Prostate gland (tissue), 2 donors: ENCODE measurements at regions not wholly inside any gene's neighbourhood (a gene's known extent, or its start where the extent isn't known, plus 50 kb on each side); places are given as distances from the start of the nearest gene placed in this dataset.

Experiments
- DNase-seq: peaks from one replicate; pipeline ENCODE4 v3.0.0-alpha.2; 2019; ENCODE audit warnings: low spot score
- H3K27ac ChIP-seq, 2 donors: fragments of 200-600 bp; sonication (generic); 2 replicates each; pipeline ENCODE4 v1.5.1; 2017 to 2019
- H3K27me3 ChIP-seq: fragments of 200-600 bp; sonication (generic); replicated peaks from 2 replicates; pipeline ENCODE4 v1.5.1; 2019; ENCODE audit not compliant: insufficient read depth
- H3K36me3 ChIP-seq, 2 donors: fragments of 200-600 bp; sonication (generic); 1 replicate in 1 of 2; 2 replicates in 1 of 2; pipeline versions ENCODE4 v1.5.1 to v1.8.1; 2017 to 2019
- H3K4me1 ChIP-seq: fragments of 200-600 bp; sonication (generic); replicated peaks from 2 replicates; pipeline ENCODE4 v1.5.1; 2019
- H3K4me3 ChIP-seq, 2 donors: fragments of 200-600 bp; sonication (generic); 2 replicates each; pipeline ENCODE4 v1.5.1; 2017 to 2019
- H3K9me3 ChIP-seq: fragments of 200-600 bp; sonication (generic); 2 replicates; pipeline ENCODE4 v1.5.1; 2017
- CTCF ChIP-seq, 4 experiments: fragments of 200-600 bp in 2 of 4; fragments of 450-650 bp in 2 of 4; sonication (generic) in 2 of 4; IDR thresholded peaks; 1 replicate in 3 of 4; 2 replicates in 1 of 4; pipeline ENCODE4 v1.5.1; 2016 to 2019; ENCODE audit warnings: antibody characterized with exemption in 4 of 4, mild to moderate bottlenecking in 2 of 4, moderate library complexity in 2 of 4
- POLR2A ChIP-seq: fragments of 450-650 bp; IDR thresholded peaks from one replicate; pipeline ENCODE4 v1.6.1; 2016; ENCODE audit warnings: antibody characterized with exemption, mild to moderate bottlenecking
- POLR2AphosphoS5 ChIP-seq: sonication (generic); formaldehyde crosslinking; IDR thresholded peaks from one replicate; pipeline ENCODE4 v1.6.1; 2017; ENCODE audit warnings: antibody characterized with exemption
- WGBS: methylation state at CpG from one replicate; pipeline ENCODE4 v1.1.5; 2018; 5-methylcytosine and 5-hydroxymethylcytosine counted together
- intact Hi-C: fragments of 100-400 bp; cut with DNase I; formaldehyde crosslinking; loops from one replicate; pipeline ENCODE4 v1.14.2; 2022

GRCh38 chr5:128668921-128669320 lies 130.9 kb upstream of the FBN2 start:
- no peak for DNase-seq
- TF ChIP-seq CTCF (IDR thresholded peaks at IDR 0.05) (no peak), POLR2AphosphoS5 (no peak)
- Histone ChIP-seq H3K4me1 (no peaks in the 10 kb centered on the region), H3K4me3 (no peak overlapping the region), H3K27me3 (no peaks in the 10 kb centered on the region), H3K27ac (no peak overlapping the region), H3K9me3 (no peaks in the 10 kb centered on the region), H3K36me3 (no peaks in the 10 kb centered on the region)
- intact Hi-C loops: no loop called here
- 95% methylated on average over 6 of the region's 6 CpGs for WGBS

GRCh38 chr5:128669803-128670202 lies 131.8 kb upstream of the FBN2 start:
- TF ChIP-seq CTCF (IDR thresholded peaks at IDR 0.05) (no peak), POLR2A (no peak), POLR2AphosphoS5 (no peak)
- Histone ChIP-seq H3K36me3 (no peaks in the 10 kb centered on the region), H3K27ac (no peak overlapping the region), H3K9me3 (no peaks in the 10 kb centered on the region), H3K27me3 (no peaks in the 10 kb centered on the region), H3K4me3 (no peak overlapping the region), H3K4me1 (no peaks in the 10 kb centered on the region)
- 80% methylated on average over 2 of the region's 2 CpGs for WGBS
- DNase-seq: no peak
- intact Hi-C loops: no loop called here

GRCh38 chr5:128671943-128672342 lies 133.9 kb upstream of the FBN2 start:
- Histone ChIP-seq H3K9me3 (no peaks in the 10 kb centered on the region), H3K4me1 (no peaks in the 10 kb centered on the region), H3K27me3 (no peaks in the 10 kb centered on the region), H3K4me3 (no peak overlapping the region), H3K36me3 (no peaks in the 10 kb centered on the region), H3K27ac (no peak overlapping the region)
- 28% methylated on average over 2 of the region's 2 CpGs for WGBS
- TF ChIP-seq CTCF (IDR thresholded peaks at IDR 0.05): no peak
- no peak for TF ChIP-seq POLR2A
- no peak for TF ChIP-seq POLR2AphosphoS5
- DNase-seq: no peak
- intact Hi-C loops: no loop called here

- TF ChIP-seq CTCF (IDR thresholded peaks at IDR 0.05) (no peak), POLR2AphosphoS5 (no peak), POLR2A (no peak)
- Histone ChIP-seq H3K4me3 (no peak overlapping the region), H3K27ac (no peak overlapping the region), H3K9me3 (no peaks in the 10 kb centered on the region), H3K36me3 (no peaks in the 10 kb centered on the region), H3K4me1 (no peaks in the 10 kb centered on the region), H3K27me3 (no peaks in the 10 kb centered on the region)
- intact Hi-C loops: no loop called here
- WGBS: 42% methylated on average over 3 of the region's 3 CpGs
- DNase-seq: no peak
Observed at GRCh38 chr5:128673000-128673399, 135.0 kb upstream of the FBN2 start.

GRCh38 chr5:128673411-128673957 lies 135.4 kb upstream of the FBN2 start:
- Histone ChIP-seq H3K4me3 (no peak overlapping the region), H3K36me3 (no peaks in the 10 kb centered on the region), H3K27ac (no peak overlapping the region), H3K9me3 (no peaks in the 10 kb centered on the region), H3K27me3 (no peaks in the 10 kb centered on the region), H3K4me1 (no peaks in the 10 kb centered on the region)
- no peak for TF ChIP-seq CTCF (IDR thresholded peaks at IDR 0.05)
- no peak for TF ChIP-seq POLR2A
- no peak for TF ChIP-seq POLR2AphosphoS5
- DNase-seq: no peak
- intact Hi-C loops: no loop called here
- WGBS: 87% methylated on average over 1 of the region's 1 CpG
